ENCODE measurements at regions not wholly inside any gene's neighbourhood (a gene's known extent, or its start where the extent isn't known, plus 50 kb on each side); places are given as distances from the start of the nearest gene placed in this dataset.
A peak's percentile ranks its signal among the peaks of the same experiment; 100 is the strongest.

DNA sequence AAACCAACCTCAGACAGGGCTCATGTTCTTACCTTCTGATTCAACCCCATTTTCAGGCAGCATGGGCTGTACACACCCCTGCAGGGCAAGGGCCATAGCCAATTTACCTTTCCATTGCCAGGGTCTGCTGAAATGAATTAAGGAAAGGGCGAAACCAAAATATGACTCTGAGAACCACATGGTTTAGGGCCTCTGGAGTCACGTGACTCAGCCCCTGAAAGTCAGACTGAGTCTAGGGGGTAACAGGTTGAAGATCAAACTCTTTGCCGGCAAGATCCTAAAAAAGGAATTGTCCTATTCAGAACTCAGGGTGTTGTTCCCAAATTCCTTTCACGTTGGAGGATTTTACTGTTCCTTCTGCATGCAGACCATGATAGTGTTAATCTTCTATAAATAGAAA, 118.9 kb downstream of the RAB11FIP2 start:
- no peak for DNase-seq (ENCODE audit: low read depth)

DNA sequence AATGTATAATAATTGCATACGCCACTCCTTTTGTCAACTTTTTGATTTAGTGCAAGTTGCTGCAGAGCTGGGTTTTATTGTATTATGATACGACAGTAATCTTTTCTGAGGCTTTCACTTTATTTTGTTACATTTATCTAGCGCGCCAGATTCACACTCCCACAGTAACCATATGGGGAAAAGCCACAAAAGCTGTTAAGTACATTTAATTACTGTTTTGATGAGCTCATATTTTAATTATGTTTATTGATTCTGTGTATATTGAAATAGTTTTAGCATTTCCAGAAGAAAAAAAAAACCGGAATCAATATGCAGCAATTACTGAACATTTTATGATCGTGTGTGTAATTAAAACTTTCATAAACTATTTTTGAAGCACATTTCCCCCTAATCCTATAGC, 118.5 kb downstream of the RAB11FIP2 start:
- DNase-seq (ENCODE audit: low read depth), result no peak

DNA sequence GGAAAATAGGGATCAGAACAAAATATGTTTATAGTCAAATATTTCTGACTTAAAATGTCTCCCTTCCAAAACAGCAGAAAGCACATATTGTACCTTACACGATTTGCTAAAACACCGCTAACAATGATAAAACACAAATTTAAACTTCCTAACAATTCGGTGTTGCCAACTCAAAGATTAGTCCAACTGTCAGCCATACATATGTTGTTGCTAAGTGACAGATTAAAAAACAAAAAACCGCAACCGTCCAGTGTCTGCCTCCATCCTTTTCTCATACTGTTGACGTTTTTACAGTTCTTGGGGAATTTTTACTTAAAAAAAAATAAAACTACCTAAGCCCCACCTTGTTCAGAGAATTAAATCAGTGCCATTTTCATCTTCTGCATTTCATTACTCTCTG, 118.0 kb downstream of the RAB11FIP2 start:
- no peak for DNase-seq (ENCODE audit: low read depth)

DNA sequence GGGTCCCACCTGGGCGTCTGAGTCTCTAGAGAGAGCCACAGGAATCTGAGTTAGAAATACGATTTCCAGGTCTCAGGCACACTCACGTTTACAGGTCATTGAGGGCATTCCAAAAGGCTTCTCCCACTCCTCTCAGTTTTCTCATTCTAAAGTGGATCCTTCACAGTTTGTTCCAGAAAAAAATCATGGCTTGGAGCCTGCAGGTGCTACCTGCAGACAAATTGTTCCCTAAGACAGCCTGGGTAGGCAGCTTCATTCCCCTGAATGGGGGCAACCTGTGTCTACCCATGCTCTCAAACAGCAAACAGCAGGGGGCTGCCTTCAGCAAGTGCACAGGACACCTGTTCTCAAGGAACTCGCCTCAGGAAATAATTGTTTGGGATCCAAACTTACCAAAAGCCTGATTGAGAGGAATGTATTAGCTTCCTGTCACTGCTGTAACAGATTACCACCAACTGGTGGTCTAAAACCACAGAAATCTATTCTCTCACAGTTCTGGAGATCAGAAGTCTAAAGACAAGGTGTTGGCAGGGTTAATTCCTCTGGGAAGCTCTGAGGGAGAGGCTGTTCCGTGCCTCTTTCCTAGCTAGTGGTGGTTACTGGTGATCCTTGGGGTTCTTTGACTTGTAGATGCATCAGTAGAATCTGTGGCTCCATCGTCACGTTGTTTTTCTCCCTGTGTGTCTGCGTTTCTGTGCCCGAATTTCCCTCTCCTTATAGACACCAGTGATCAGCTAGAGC, 117.2 kb downstream of the RAB11FIP2 start:
- DNase-seq (ENCODE audit: low read depth), result no peak

DNA sequence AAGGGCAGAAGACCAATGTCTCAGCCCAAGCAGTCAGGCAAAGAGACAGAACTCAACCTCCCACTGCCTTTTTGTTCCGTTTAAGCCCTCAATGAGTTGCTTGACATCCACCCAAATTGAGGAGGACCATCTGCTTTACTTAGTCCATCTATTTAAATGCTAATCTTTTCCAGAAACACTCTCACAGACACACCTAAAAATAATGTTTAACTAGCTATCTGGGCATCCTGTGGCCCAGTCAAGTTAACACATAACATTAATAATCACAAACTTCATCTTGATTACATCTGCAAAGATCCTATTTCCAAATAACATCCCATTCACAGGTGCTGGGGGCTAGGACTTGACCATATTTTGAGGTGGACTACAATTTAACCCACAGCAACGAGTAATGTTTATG, 115.7 kb downstream of the RAB11FIP2 start:
- DNase-seq (ENCODE audit: low read depth), result no peak

DNA sequence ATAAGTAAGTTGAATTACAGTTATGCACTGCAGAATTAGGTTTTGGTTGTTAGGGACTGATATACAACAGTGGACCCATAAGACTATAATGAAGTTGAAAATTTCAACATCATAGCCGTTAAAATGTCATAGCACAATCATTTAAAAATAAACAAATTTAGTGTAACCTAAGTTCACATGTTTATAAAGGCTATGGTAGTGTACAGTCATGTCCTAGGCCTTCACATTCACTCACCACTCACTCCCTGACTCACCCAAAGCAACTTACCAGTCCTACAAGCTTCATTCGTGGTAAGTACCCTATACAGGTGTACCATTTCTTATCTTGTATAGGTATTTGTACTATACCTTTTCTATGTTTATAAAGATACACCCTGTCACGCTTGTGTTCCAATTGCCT, 113.7 kb downstream of the RAB11FIP2 start:
- DNase-seq (ENCODE audit: low read depth), result peak; percentile 2

DNA sequence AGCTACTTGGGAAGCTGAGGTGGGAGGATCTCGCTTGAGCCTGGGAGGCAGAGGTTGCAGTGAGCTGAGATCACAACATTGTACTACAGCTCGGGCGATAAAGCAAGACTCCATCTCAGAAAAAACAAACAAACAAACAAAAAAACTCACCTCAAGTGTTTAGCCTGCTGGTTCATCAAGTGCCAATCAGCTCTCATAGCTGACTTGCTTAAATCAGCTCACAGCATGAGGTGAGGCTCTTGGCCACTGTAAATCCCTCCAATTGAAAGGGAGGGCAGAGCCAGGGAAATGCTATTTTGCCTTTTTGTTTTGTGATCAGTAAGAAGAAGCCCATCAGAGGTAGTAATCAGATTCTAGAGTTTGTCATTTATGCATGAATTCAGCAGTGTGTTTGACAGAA, 112.3 kb downstream of the RAB11FIP2 start:
- no peak for DNase-seq (ENCODE audit: low read depth)

DNA sequence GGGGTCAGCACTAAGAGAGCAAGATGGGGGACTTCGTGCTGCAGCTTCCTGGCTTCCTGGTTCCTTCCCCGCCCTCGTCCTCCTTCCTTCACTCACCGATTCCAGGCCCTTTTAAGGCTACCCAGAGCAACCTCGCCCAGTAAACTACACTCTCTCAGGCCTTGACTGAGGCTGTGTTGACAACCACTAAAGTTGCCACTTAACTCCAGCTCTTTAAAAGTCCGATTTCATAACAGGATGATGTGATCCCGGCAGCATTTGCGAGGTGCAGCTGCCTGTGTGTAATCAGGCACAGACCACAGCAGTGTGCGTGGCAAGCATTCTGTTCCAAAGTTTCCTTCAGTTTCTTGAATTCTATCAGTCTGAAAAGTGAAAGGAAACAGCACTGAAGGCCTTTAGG, 110.6 kb downstream of the RAB11FIP2 start:
- DNase-seq (ENCODE audit: low read depth), result peak; percentile 76

DNA sequence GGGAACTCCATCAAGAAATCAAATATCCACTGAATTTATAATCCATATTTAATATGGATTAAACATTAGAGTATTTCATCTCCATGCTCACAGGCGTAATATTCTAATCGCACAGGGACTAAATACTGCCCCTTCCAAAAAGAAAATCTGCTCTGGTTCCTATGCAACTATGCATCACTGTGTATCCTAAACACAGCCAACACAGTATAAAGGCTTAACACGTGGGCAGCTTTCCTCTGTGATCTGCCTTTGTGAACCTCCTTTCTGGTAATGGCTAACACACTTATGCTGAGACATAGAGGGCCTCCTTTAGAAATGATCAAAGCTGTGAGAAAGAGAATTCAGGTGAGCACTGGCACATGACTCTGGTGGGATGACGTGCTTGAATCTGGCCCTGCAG, 110.2 kb downstream of the RAB11FIP2 start:
- peak; percentile 11 for DNase-seq (ENCODE audit: low read depth)

DNA sequence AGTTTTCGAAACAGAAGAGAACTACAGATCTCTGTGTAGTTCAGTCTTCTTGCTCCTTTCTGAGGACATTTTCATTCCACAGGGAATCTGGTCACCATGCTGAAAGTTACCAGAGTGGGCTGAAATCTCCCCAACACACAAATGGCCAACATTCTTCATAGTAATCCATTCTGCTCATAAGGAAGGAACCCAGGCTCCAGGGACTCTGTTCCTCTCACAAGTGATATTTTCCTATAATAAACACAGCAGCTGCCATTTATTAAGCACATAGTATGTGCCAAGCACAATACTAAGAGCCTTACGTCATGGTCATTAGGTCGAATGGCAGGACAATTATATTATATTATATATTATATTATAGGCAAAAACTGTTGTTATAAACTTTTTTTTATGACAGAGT, 109.8 kb downstream of the RAB11FIP2 start:
- DNase-seq (ENCODE audit: low read depth), result no peak

DNA sequence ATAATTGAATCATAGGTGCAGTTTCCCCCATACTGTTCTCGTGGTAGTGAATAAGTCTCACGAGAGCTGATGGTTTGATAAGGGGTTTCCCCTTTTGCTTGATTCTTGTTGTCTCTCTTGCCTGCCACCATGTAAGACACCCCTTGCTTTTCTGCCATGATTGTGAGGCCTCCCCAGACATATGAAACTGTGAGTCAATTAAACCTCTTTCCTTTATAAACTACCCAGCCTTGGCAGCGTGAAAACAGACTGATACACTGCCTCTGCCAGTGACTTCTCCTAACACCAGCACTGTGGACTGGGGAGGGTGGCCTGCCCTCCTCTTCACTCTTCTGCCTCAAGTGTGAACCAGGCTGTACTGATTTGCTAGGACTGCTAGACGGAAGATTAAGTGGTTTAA, 108.6 kb downstream of the RAB11FIP2 start:
- DNase-seq (ENCODE audit: low read depth), result no peak

DNA sequence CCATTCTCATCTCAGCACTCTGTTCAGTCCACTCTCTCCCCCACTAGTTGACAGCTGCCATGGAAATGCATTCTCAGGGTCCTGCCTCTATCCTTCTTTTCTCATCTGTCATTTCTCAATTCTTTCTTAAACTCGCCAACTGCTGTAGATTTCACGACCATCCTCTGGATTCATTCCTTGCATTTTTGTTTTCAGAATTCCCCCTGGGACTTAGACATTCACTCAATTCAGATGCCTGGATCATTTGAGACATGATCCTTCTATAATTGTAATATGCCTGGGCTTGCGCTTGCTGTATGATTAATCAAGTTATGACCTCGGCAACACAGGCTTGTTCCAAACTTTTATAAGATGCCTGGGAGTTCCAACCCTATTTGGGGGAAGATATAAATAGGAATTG, 104.5 kb downstream of the RAB11FIP2 start:
- DNase-seq (ENCODE audit: low read depth), result peak; percentile 5

DNA sequence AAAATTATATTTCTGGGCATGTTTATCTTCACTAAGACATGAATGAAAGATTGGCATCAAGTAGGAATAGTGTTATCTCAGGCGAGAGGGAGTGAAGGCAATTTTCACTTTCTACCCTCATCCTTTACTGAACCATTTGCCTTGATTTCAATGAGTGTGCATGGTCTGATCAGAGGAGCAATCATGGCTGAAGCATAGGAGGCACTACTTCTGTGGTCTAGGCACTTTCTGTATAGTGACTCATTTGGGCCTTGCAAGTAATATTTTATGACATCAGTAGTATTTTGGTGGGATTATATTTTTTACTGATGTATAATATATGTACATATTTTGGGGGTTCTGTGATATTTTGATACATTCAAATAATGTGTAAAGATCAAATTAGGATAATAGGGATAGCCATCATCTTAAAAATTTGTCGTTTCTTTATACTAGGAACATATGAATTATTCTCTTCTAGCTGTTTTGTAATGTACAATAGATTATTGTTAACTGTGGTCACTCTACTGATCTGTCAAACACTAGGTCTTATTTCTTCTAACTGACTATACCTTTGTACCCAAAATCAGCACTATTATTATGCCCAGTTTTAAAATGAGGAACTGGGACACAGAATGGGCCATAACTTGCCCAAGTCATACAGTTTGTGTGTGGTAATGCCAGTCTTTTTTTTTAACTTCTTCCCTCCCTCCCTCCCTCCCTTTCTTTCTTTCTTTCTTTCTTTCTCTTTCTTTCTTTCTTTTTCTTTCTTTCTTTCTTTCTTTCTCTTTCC, 101.9 kb downstream of the RAB11FIP2 start:
- DNase-seq (ENCODE audit: low read depth), result no peak

DNA sequence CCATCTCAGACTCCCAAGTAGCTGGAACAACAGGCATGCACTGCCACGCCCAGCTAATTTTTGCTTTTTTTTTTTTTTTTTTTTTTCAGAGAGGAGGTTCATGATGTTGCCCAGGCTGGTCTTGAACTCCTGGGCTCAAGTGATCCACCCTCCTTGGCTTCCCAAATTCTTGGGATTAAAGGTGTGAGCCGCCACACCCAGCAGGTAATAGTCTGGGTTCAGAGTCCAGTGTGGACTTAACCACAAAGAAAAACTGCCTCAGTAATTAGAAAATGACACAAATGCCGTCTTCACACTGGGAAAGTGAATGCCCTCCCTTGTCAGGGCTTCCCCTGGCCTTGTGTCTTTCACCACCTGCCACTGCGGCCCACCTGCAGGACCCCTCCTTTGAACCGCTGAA, 101.1 kb downstream of the RAB11FIP2 start:
- DNase-seq (ENCODE audit: low read depth), result no peak

DNA sequence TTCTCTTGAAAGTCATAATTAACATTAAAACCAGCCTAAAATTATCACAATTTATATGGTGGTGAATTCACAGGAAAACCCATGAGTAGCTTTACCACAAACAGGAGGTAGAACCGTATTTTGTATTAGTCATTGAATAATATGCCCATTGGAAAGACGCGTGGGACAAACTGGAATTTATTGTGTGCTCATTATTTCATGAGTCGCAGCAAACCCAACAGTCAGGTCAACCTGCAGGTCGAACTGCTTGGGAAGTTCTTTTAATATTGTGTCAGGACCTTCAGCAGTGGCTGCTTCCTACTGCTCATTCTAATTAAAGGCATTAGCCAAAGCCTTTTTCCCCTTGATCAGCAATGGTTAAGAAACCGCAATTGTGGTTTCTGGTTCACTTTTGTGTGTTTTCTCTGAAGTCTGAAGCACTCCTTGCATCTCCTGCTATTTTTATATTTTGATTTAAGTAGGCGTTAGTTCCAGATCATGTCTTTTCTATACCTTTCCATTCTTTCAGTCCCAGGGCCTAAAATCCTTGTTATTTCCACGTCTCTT, 100.1 kb downstream of the RAB11FIP2 start:
- peak; percentile 12 for DNase-seq (ENCODE audit: low read depth)

DNA sequence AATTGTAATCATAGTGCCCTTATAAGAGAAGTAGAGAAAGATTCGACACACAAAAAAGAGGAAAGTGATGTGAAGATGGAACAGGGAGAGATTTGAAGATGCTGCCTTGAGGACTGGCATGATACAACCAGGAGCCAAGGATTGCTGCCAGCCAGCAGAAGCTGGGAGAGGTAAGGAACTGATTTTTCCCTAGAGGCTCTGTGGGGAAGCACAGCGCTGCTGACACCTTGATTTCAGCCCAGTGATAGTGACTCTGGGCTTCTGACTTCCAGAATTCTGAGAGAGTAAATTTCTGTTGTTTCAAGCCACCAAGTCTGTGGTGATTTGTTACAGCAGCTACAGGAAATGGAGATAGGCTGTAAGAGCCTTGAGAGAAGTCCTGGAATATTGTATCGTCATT, 98.2 kb downstream of the RAB11FIP2 start:
- DNase-seq (ENCODE audit: low read depth), result no peak

DNA sequence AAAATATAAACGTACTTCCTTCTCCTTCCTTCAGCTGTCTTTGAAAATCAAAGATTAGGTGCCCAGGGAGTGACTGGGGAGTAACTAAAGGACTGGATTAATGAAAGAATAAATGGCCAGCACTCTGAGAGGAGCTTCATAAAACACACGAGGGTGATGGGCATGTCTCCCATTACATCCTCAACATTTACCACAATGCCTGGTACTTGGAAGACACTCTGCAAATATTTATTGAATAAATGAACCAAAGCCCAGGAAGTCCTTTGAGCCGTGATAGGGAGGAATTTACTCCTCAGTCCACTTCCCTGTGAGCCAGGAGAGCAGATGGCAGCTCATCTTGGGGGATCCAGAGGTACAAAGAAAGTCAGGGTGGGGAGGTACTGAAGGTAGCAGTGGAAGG, 96.3 kb downstream of the RAB11FIP2 start:
- DNase-seq (ENCODE audit: low read depth), result no peak

Data from stromal cell of bone marrow (primary cell).